HEK293T (cell line): ENCODE measurements at regions not wholly inside any gene's neighbourhood (a gene's known extent, or its start where the extent isn't known, plus 50 kb on each side); places are given as distances from the start of the nearest gene placed in this dataset.

Experiments used
- ARNT ChIP-seq: fragments of 450-650 bp; IDR thresholded peaks from 2 replicates; pipeline ENCODE4 v1.6.1; 2017; ENCODE audit warnings: mild to moderate bottlenecking
- BHLHE40 ChIP-seq: fragments of 450-650 bp; IDR thresholded peaks from 2 replicates; pipeline ENCODE4 v1.6.1; 2016; ENCODE audit warnings: mild to moderate bottlenecking, moderate library complexity, borderline replicate concordance
- ELF4 ChIP-seq: fragments of 450-650 bp; IDR thresholded peaks from 2 replicates; pipeline ENCODE4 v1.6.1; 2017; ENCODE audit warnings: antibody characterized with exemption
- FOXA1 ChIP-seq: fragments of 450-650 bp; IDR thresholded peaks from 2 replicates; pipeline ENCODE4 v1.6.1; 2016; ENCODE audit warnings: mild to moderate bottlenecking
- FOXK2 ChIP-seq: fragments of 450-650 bp; IDR thresholded peaks from 2 replicates; pipeline ENCODE4 v1.6.1; 2016; ENCODE audit warnings: mild to moderate bottlenecking
- FOXM1 ChIP-seq: fragments of 450-650 bp; IDR thresholded peaks from 2 replicates; pipeline ENCODE4 v1.6.1; 2017; ENCODE audit warnings: mild to moderate bottlenecking, borderline replicate concordance
- HDGF ChIP-seq: fragments of 450-650 bp; IDR thresholded peaks from 2 replicates; pipeline ENCODE4 v1.6.1; 2017; ENCODE audit warnings: antibody characterized with exemption, borderline replicate concordance
- L3MBTL2 ChIP-seq: fragments of 450-650 bp; conservative IDR thresholded peaks from 2 replicates; pipeline ENCODE4 v1.6.1; 2016; ENCODE audit warnings: mild to moderate bottlenecking
- LEF1 ChIP-seq: fragments of 450-650 bp; IDR thresholded peaks from 2 replicates; pipeline ENCODE4 v1.6.1; 2017; ENCODE audit warnings: mild to moderate bottlenecking, borderline replicate concordance
- NFRKB ChIP-seq: fragments of 450-650 bp; IDR thresholded peaks from 2 replicates; pipeline ENCODE4 v1.6.1; 2016; ENCODE audit warnings: mild to moderate bottlenecking, moderate library complexity
- SP1 ChIP-seq: fragments of 450-650 bp; IDR thresholded peaks from 2 replicates; pipeline ENCODE4 v1.6.1; 2017
- SUZ12 ChIP-seq: fragments of 450-650 bp; IDR thresholded peaks from 2 replicates; pipeline ENCODE4 v1.6.1; 2016; ENCODE audit warnings: mild to moderate bottlenecking
- TARDBP ChIP-seq: fragments of 450-650 bp; IDR thresholded peaks from 2 replicates; pipeline ENCODE4 v1.6.1; 2016
- TF ChIP-seq, protein P1 (sequence below): fragments of 450-650 bp; IDR thresholded peaks from 2 replicates; pipeline ENCODE4 v1.6.1; 2016

DNA sequence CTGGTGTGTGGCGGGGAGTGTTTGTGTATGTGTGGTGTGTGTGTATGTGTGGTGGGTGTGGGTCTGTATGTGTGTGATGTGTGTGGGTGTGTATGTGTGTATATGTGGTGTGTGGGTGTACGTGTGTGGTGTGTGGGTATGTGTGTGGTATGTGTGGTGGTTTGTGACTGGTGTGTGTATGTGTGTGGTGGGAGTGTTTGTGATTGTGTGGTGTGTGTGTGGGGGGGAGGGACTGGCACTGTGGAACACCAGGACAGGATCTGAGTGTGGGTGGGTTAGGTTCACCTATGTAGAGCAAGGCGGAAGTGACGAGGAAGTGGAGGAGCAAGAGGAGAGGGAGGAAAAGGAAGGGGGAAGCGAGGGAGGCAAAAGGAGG is 510.8 kb downstream of the SHQ1 start:
- no peak for TF ChIP-seq NFRKB
- TF ChIP-seq SUZ12, result no peak
- no peak for TF ChIP-seq BHLHE40
- no peak for TF ChIP-seq TARDBP
- no peak for TF ChIP-seq SP1
- TF ChIP-seq, protein P1, sequence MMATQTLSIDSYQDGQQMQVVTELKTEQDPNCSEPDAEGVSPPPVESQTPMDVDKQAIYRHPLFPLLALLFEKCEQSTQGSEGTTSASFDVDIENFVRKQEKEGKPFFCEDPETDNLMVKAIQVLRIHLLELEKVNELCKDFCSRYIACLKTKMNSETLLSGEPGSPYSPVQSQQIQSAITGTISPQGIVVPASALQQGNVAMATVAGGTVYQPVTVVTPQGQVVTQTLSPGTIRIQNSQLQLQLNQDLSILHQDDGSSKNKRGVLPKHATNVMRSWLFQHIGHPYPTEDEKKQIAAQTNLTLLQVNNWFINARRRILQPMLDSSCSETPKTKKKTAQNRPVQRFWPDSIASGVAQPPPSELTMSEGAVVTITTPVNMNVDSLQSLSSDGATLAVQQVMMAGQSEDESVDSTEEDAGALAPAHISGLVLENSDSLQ, result no peak
- no peak for TF ChIP-seq FOXA1
- TF ChIP-seq HDGF, result no peak
- no peak for TF ChIP-seq FOXK2
- no peak for TF ChIP-seq FOXM1
- TF ChIP-seq LEF1, result no peak
- no peak for TF ChIP-seq L3MBTL2
- TF ChIP-seq ARNT, result no peak
- no peak for TF ChIP-seq ELF4
